ENCODE measurements at regions not wholly inside any gene's neighbourhood (a gene's known extent, or its start where the extent isn't known, plus 50 kb on each side); places are given as distances from the start of the nearest gene placed in this dataset.

DNA sequence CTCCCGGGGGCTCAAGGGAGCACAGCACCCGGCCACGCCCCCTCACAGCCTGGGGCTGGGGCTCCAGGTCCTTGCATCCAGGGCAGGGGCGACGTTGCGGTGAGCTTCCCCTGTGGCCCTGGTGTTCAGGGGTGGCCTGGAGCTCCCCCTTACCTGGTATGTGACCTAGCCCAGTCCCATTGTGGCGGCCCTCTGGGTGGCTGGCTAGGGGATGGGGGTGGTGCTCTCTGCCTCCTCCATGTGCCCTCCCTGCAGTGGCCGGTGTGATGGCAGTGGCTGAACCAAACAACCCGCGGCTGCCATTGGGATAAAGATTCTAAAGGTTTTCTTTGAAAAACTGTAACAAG, 288.3 kb downstream of the RDH14 start:
- dilution Hi-C loops (cut with MboI; ENCODE audit: extremely low pct_ligation_motif_present, low sequenced_read_pairs) (no loop called here), intact Hi-C loops (cut with micrococcal nuclease) (no loop called here)
- no peaks in the 10 kb centered on the region for H4K20me1 ChIP-seq (replicated peaks; ENCODE audit: control insufficient read depth, extremely low read depth, insufficient read depth, low read length)
- POLR2A ChIA-PET, result no interaction called here
- no peaks in the 10 kb centered on the region for H3K9me3 ChIP-seq (replicated peaks; ENCODE audit: control insufficient read depth, insufficient read depth, low read length)
- H3K4me3 ChIP-seq (replicated peaks in 1 of 3; ENCODE audit: insufficient read depth in 1 of 3, low read depth in 1 of 3, low read length in 3 of 3), result no peak overlapping the region
- no peak overlapping the region for H3K27ac ChIP-seq (ENCODE audit: insufficient read depth, low read depth, low read length)
- no peaks in the 10 kb centered on the region for H3K9me1 ChIP-seq (replicated peaks; ENCODE audit: control insufficient read depth, extremely low read depth, insufficient read depth, low read length)
- DNase-seq (ENCODE audit: low read depth, low spot score), result no peak
- H3K9ac ChIP-seq (replicated peaks; ENCODE audit: extremely low read depth, insufficient read depth, low read length), result no peak overlapping the region
- no TSS peak for BruUV-seq (replicated peaks)
- no peak for TF ChIP-seq JUN (IDR thresholded peaks at IDR 0.05; ENCODE audit: borderline replicate concordance, insufficient read depth, insufficient read length, low read depth)
- TF ChIP-seq, protein P1, sequence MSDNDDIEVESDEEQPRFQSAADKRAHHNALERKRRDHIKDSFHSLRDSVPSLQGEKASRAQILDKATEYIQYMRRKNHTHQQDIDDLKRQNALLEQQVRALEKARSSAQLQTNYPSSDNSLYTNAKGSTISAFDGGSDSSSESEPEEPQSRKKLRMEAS (IDR thresholded peaks at IDR 0.05; ENCODE audit: insufficient read depth, insufficient read length), result no peak
- TF ChIP-seq GATA2 (IDR thresholded peaks at IDR 0.05; ENCODE audit: insufficient read depth, insufficient read length, low read depth, low read length), result no peak
- TF ChIP-seq EZH2 (IDR thresholded peaks at IDR 0.05; ENCODE audit: borderline replicate concordance, low read depth, low read length, severe bottlenecking), result no peak
- no peak for TF ChIP-seq FOS (IDR thresholded peaks at IDR 0.05; ENCODE audit: borderline replicate concordance, insufficient read depth, low read length)
- no peak for TF ChIP-seq POLR2AphosphoS5 (IDR thresholded peaks at IDR 0.05; ENCODE audit: insufficient read depth, low read depth, low read length)
- TF ChIP-seq MYC (IDR thresholded peaks at IDR 0.05; ENCODE audit: low read depth, low read length), result no peak
- TF ChIP-seq, protein P2, sequence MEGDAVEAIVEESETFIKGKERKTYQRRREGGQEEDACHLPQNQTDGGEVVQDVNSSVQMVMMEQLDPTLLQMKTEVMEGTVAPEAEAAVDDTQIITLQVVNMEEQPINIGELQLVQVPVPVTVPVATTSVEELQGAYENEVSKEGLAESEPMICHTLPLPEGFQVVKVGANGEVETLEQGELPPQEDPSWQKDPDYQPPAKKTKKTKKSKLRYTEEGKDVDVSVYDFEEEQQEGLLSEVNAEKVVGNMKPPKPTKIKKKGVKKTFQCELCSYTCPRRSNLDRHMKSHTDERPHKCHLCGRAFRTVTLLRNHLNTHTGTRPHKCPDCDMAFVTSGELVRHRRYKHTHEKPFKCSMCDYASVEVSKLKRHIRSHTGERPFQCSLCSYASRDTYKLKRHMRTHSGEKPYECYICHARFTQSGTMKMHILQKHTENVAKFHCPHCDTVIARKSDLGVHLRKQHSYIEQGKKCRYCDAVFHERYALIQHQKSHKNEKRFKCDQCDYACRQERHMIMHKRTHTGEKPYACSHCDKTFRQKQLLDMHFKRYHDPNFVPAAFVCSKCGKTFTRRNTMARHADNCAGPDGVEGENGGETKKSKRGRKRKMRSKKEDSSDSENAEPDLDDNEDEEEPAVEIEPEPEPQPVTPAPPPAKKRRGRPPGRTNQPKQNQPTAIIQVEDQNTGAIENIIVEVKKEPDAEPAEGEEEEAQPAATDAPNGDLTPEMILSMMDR (IDR thresholded peaks at IDR 0.05; ENCODE audit: extremely low read depth in 1 of 2, insufficient read depth in 1 of 2, low read depth in 1 of 2, low read length in 2 of 2), result no peak
- TF ChIP-seq POLR2A (IDR thresholded peaks at IDR 0.05; ENCODE audit: low read depth, low read length), result no peak
- H3K36me3 ChIP-seq (ENCODE audit: control insufficient read depth in 2 of 2, extremely low read depth in 1 of 2, insufficient read depth in 2 of 2, low read length in 2 of 2), result no peaks in the 10 kb centered on the region
- H2AFZ ChIP-seq (ENCODE audit: low read depth, low read length), result no peak overlapping the region
- no peaks in the 10 kb centered on the region for H3K79me2 ChIP-seq (ENCODE audit: control insufficient read depth, insufficient read depth, low read length)
- FAIRE-seq, result no peak
- no peaks in the 10 kb centered on the region for H3K27me3 ChIP-seq (ENCODE audit: control insufficient read depth in 2 of 2, insufficient read depth in 2 of 2, low read length in 2 of 2)
- H3K4me2 ChIP-seq (ENCODE audit: insufficient read depth, low read length), result no peak overlapping the region
- H3K4me1 ChIP-seq (ENCODE audit: control insufficient read depth, extremely low read depth, insufficient read depth, low read length), result no peaks in the 10 kb centered on the region
- CTCF ChIA-PET, result interaction anchor here (1.0 kb wide), 1 partner anchor 110 kb away, joined by 3 read pairs; no protein-coding TSS in a partner anchor

Data from endothelial cell of umbilical vein (primary cell).